ENCODE measurements at regions not wholly inside any gene's neighbourhood (a gene's known extent, or its start where the extent isn't known, plus 50 kb on each side); places are given as distances from the start of the nearest gene placed in this dataset.

- no peak for DNase-seq (ENCODE audit: low read depth)
Measured at GRCh38 chr11:95306801-95307200, 75.8 kb upstream of the SESN3 start.

- DNase-seq (ENCODE audit: low read depth) = no peak
Measured at GRCh38 chr11:95306123-95306522, 75.1 kb upstream of the SESN3 start.

GRCh38 chr11:95305705-95306104 is 74.7 kb upstream of the SESN3 start:
- no peak for DNase-seq (ENCODE audit: low read depth)

- DNase-seq (ENCODE audit: low read depth) = no peak
Measured at GRCh38 chr11:95304777-95305176, 73.8 kb upstream of the SESN3 start.

- no peak for DNase-seq (ENCODE audit: low read depth)
Measured at GRCh38 chr11:95302211-95302610, 71.2 kb upstream of the SESN3 start.

GRCh38 chr11:95301474-95301873 is 70.5 kb upstream of the SESN3 start:
- no peak for DNase-seq (ENCODE audit: low read depth)

GRCh38 chr11:95299078-95299679 is 68.2 kb upstream of the SESN3 start:
- DNase-seq (ENCODE audit: low read depth) = no peak

- no peak for DNase-seq (ENCODE audit: low read depth)
Measured at GRCh38 chr11:95297680-95298452, 66.9 kb upstream of the SESN3 start.

GRCh38 chr11:95296621-95297025 is 65.6 kb upstream of the SESN3 start:
- no peak for DNase-seq (ENCODE audit: low read depth)

GRCh38 chr11:95296165-95296564 is 65.2 kb upstream of the SESN3 start:
- no peak for DNase-seq (ENCODE audit: low read depth)

GRCh38 chr11:95295382-95296149 is 64.6 kb upstream of the SESN3 start:
- DNase-seq (ENCODE audit: low read depth) = no peak

- no peak for DNase-seq (ENCODE audit: low read depth)
Measured at GRCh38 chr11:95294701-95295100, 63.7 kb upstream of the SESN3 start.

GRCh38 chr11:95293116-95293515 is 62.1 kb upstream of the SESN3 start:
- no peak for DNase-seq (ENCODE audit: low read depth)

- no peak for DNase-seq (ENCODE audit: low read depth)
Measured at GRCh38 chr11:95291946-95292345, 60.9 kb upstream of the SESN3 start.

GRCh38 chr11:95289378-95290101 is 58.5 kb upstream of the SESN3 start:
- no peak for DNase-seq (ENCODE audit: low read depth)

GRCh38 chr11:95284057-95285052 is 53.4 kb upstream of the SESN3 start:
- DNase-seq (ENCODE audit: low read depth) = no peak

GRCh38 chr11:95283650-95284049 is 52.6 kb upstream of the SESN3 start:
- DNase-seq (ENCODE audit: low read depth) = no peak

GRCh38 chr11:95283146-95283545 is 52.1 kb upstream of the SESN3 start:
- no peak for DNase-seq (ENCODE audit: low read depth)

GRCh38 chr11:95282291-95282751 is 51.3 kb upstream of the SESN3 start:
- no peak for DNase-seq (ENCODE audit: low read depth)

All from HS-27A (cell line).